Stimulated activated naive B cell treated with anti-CD40 and anti-IgM and Interleukin-4, amounts not matched to agents 10 μg/mL and 1 μg/mL and 100 μg/mL, for 72 hours (primary cell): ENCODE measurements at regions not wholly inside any gene's neighbourhood (a gene's known extent, or its start where the extent isn't known, plus 50 kb on each side); places are given as distances from the start of the nearest gene placed in this dataset.
"Not testable (repeated sequence)": the region's sequence is repeated elsewhere in the genome, so short reads cannot be mapped to it uniquely, and the experiment has no call there.

Experiments
- ATAC-seq, 2 donors: fragments of 150-1000 bp; cut with Tn5 transposase; replicated peaks; 2 replicates each; pipeline ENCODE4 v1.10.0; 2021; ENCODE audit warnings: moderate library complexity in 1 of 2
- DNase-seq: peaks from one replicate; pipeline ENCODE4 v3.0.0; 2021
- H3K27ac Mint-ChIP-seq: one replicate; pipeline ENCODE4 v1.8.0; 2022; ENCODE audit warnings: mild to moderate bottlenecking, mixed read lengths
- H3K27me3 Mint-ChIP-seq, 2 donors: one replicate each; pipeline ENCODE4 v1.8.0; 2022; ENCODE audit warnings: mixed read lengths in 2 of 2
- H3K36me3 Mint-ChIP-seq, 2 donors: one replicate each; pipeline ENCODE4 v1.8.0; 2022; ENCODE audit warnings: mixed read lengths in 2 of 2, mild to moderate bottlenecking in 1 of 2
- H3K4me1 Mint-ChIP-seq, 2 donors: one replicate each; pipeline ENCODE4 v1.8.0; 2022; ENCODE audit warnings: mixed read lengths in 2 of 2, mild to moderate bottlenecking in 1 of 2
- H3K4me3 Mint-ChIP-seq, 2 donors: one replicate each; pipeline ENCODE4 v1.8.0; 2022; ENCODE audit warnings: mild to moderate bottlenecking in 2 of 2, mixed read lengths in 2 of 2, moderate library complexity in 1 of 2
- H3K9me3 Mint-ChIP-seq, 2 donors: one replicate each; pipeline ENCODE4 v1.8.0; 2022; ENCODE audit warnings: mixed read lengths in 2 of 2, mild to moderate bottlenecking in 1 of 2

- ATAC-seq, result no peak
- no peaks in the 10 kb centered on the region for H3K36me3 Mint-ChIP-seq
- no peak overlapping the region for H3K27ac Mint-ChIP-seq
- no peak for DNase-seq
- H3K27me3 Mint-ChIP-seq, result peaks cover 18 to 31% of the 10 kb centered on the region in 2 donors
- H3K4me3 Mint-ChIP-seq, result no peak overlapping the region
- H3K9me3 Mint-ChIP-seq, result peaks cover 0 to 2% of the 10 kb centered on the region in 2 donors
- H3K4me1 Mint-ChIP-seq, result peaks cover 0 to 2% of the 10 kb centered on the region in 2 donors
These were observed 227.8 kb upstream of the MOCS1 start for GRCh38 chr6:40162074-40162473.

GRCh38 chr6:40160826-40161225 lies 226.6 kb upstream of the MOCS1 start:
- ATAC-seq (no peak), DNase-seq (no peak)
- no peak overlapping the region for H3K27ac Mint-ChIP-seq
- peaks cover 0 to 2% of the 10 kb centered on the region in 2 donors for H3K9me3 Mint-ChIP-seq
- H3K27me3 Mint-ChIP-seq, result peaks cover 20 to 33% of the 10 kb centered on the region in 2 donors
- peaks cover 0 to 2% of the 10 kb centered on the region in 2 donors for H3K4me1 Mint-ChIP-seq
- H3K36me3 Mint-ChIP-seq, result no peaks in the 10 kb centered on the region
- H3K4me3 Mint-ChIP-seq, result no peak overlapping the region

- Mint-ChIP-seq H3K27ac (no peak overlapping the region), H3K36me3 (no peaks in the 10 kb centered on the region), H3K4me3 (no peak overlapping the region), H3K9me3 (peaks cover 0 to 4% of the 10 kb centered on the region in 2 donors), H3K27me3 (peaks cover 21 to 38% of the 10 kb centered on the region in 2 donors), H3K4me1 (peaks cover 0 to 2% of the 10 kb centered on the region in 2 donors)
- ATAC-seq, result no peak
- DNase-seq, result no peak
These were observed 225.6 kb upstream of the MOCS1 start for GRCh38 chr6:40159865-40160264.

GRCh38 chr6:40152701-40153436 lies 218.6 kb upstream of the MOCS1 start:
- Mint-ChIP-seq H3K4me1 (peaks cover 19 to 37% of the 10 kb centered on the region in 2 donors), H3K9me3 (peaks cover 0 to 4% of the 10 kb centered on the region in 2 donors), H3K4me3 (no peak overlapping the region), H3K27me3 (peaks cover 12 to 17% of the 10 kb centered on the region in 2 donors), H3K27ac (no peak overlapping the region), H3K36me3 (no peaks in the 10 kb centered on the region)
- ATAC-seq (no peak), DNase-seq (no peak)

- Mint-ChIP-seq H3K4me3 (no peak overlapping the region), H3K27ac (no peak overlapping the region), H3K27me3 (peaks cover 12 to 14% of the 10 kb centered on the region in 2 donors), H3K36me3 (no peaks in the 10 kb centered on the region), H3K9me3 (peaks cover 0 to 4% of the 10 kb centered on the region in 2 donors), H3K4me1 (peaks cover 24 to 43% of the 10 kb centered on the region in 2 donors)
- no peak for DNase-seq
- no peak for ATAC-seq
These were observed 217.9 kb upstream of the MOCS1 start for GRCh38 chr6:40152196-40152595.

GRCh38 chr6:40148882-40149573 lies 214.8 kb upstream of the MOCS1 start:
- Mint-ChIP-seq H3K9me3 (no peaks in the 10 kb centered on the region), H3K4me1 (peaks cover 26 to 51% of the 10 kb centered on the region in 2 donors), H3K36me3 (no peaks in the 10 kb centered on the region), H3K27ac (no peak overlapping the region), H3K4me3 (no peak overlapping the region), H3K27me3 (peaks cover 0 to 2% of the 10 kb centered on the region in 2 donors)
- ATAC-seq (peak; percentile 99), DNase-seq (peak; percentile 39)

GRCh38 chr6:40146902-40147301 lies 212.6 kb upstream of the MOCS1 start:
- H3K9me3 Mint-ChIP-seq, result peaks cover 0 to 2% of the 10 kb centered on the region in 2 donors
- ATAC-seq (no peak), DNase-seq (no peak)
- H3K36me3 Mint-ChIP-seq, result no peaks in the 10 kb centered on the region
- H3K27me3 Mint-ChIP-seq, result peaks cover 0 to 9% of the 10 kb centered on the region in 2 donors
- no peak overlapping the region for H3K4me3 Mint-ChIP-seq
- peaks cover 26 to 44% of the 10 kb centered on the region in 2 donors for H3K4me1 Mint-ChIP-seq
- H3K27ac Mint-ChIP-seq, result no peak overlapping the region

- Mint-ChIP-seq H3K9me3 (peaks cover 6 to 10% of the 10 kb centered on the region in 2 donors), H3K27me3 (peaks cover 6 to 32% of the 10 kb centered on the region in 2 donors), H3K4me1 (peaks cover 11 to 19% of the 10 kb centered on the region in 2 donors), H3K27ac (no peak overlapping the region), H3K36me3 (no peaks in the 10 kb centered on the region), H3K4me3 (no peak overlapping the region)
- no peak for ATAC-seq
- no peak for DNase-seq
These were observed 205.2 kb upstream of the MOCS1 start for GRCh38 chr6:40139447-40139846.

GRCh38 chr6:40138273-40138720 lies 204.0 kb upstream of the MOCS1 start:
- peaks cover 6 to 8% of the 10 kb centered on the region in 2 donors for H3K9me3 Mint-ChIP-seq

GRCh38 chr6:40135491-40136072 lies 201.3 kb upstream of the MOCS1 start:
- H3K36me3 Mint-ChIP-seq, result no peaks in the 10 kb centered on the region
- H3K4me3 Mint-ChIP-seq, result no peak overlapping the region
- peaks cover 6 to 15% of the 10 kb centered on the region in 2 donors for H3K27me3 Mint-ChIP-seq
- DNase-seq, result no peak
- no peak overlapping the region for H3K27ac Mint-ChIP-seq
- H3K9me3 Mint-ChIP-seq, result peaks cover 6 to 8% of the 10 kb centered on the region in 2 donors
- peaks cover 11 to 19% of the 10 kb centered on the region in 2 donors for H3K4me1 Mint-ChIP-seq
- peak; percentile 34 to 52 for ATAC-seq

More at GRCh38 chr6:40138273-40138720, 204.0 kb upstream of the MOCS1 start:
- Mint-ChIP-seq H3K4me3 (no peak overlapping the region), H3K27me3 (peaks cover 6 to 23% of the 10 kb centered on the region in 2 donors), H3K4me1 (peaks cover 11 to 19% of the 10 kb centered on the region in 2 donors), H3K36me3 (no peaks in the 10 kb centered on the region), H3K27ac (peak overlapping the region; percentile 34)
- ATAC-seq (peak; percentile 57 to 78), DNase-seq (peak; percentile 9)

- H3K27ac Mint-ChIP-seq, ATAC-seq, H3K9me3 Mint-ChIP-seq, H3K27me3 Mint-ChIP-seq, H3K4me3 Mint-ChIP-seq, DNase-seq, H3K36me3 Mint-ChIP-seq: not testable (repeated sequence)
- peaks cover 11 to 19% of the 10 kb centered on the region in 2 donors for H3K4me1 Mint-ChIP-seq
These were observed 199.7 kb upstream of the MOCS1 start for GRCh38 chr6:40133981-40134380.

- Mint-ChIP-seq H3K4me3 (no peak overlapping the region), H3K27ac (no peak overlapping the region), H3K36me3 (no peaks in the 10 kb centered on the region), H3K27me3 (peaks cover 7 to 12% of the 10 kb centered on the region in 2 donors), H3K9me3 (peaks cover 6 to 8% of the 10 kb centered on the region in 2 donors), H3K4me1 (peaks cover 5 to 7% of the 10 kb centered on the region in 2 donors)
- ATAC-seq (no peak), DNase-seq (no peak)
These were observed 197.4 kb upstream of the MOCS1 start for GRCh38 chr6:40131675-40132074.

- H3K9me3 Mint-ChIP-seq, result peaks cover 0 to 2% of the 10 kb centered on the region in 2 donors
- no peaks in the 10 kb centered on the region for H3K4me1 Mint-ChIP-seq
- ATAC-seq (no peak), DNase-seq (no peak)
- H3K36me3 Mint-ChIP-seq, result no peaks in the 10 kb centered on the region
- no peak overlapping the region for H3K4me3 Mint-ChIP-seq
- no peak overlapping the region for H3K27ac Mint-ChIP-seq
- peaks cover 10 to 17% of the 10 kb centered on the region in 2 donors for H3K27me3 Mint-ChIP-seq
These were observed 193.9 kb upstream of the MOCS1 start for GRCh38 chr6:40128127-40128526.

GRCh38 chr6:40125680-40126394 lies 191.6 kb upstream of the MOCS1 start:
- DNase-seq (no peak), ATAC-seq (no peak)
- Mint-ChIP-seq H3K36me3 (no peaks in the 10 kb centered on the region), H3K9me3 (peaks cover 0 to 2% of the 10 kb centered on the region in 2 donors), H3K27me3 (peaks cover 10 to 17% of the 10 kb centered on the region in 2 donors), H3K4me3 (no peak overlapping the region), H3K4me1 (no peaks in the 10 kb centered on the region), H3K27ac (no peak overlapping the region)
